OCI-LY7 (cell line): ENCODE measurements at regions not wholly inside any gene's neighbourhood (a gene's known extent, or its start where the extent isn't known, plus 50 kb on each side); places are given as distances from the start of the nearest gene placed in this dataset.

Source experiments
- CTCF ChIP-seq: fragments of 200-600 bp; sonication (generic); conservative IDR thresholded peaks from 2 replicates; pipeline ENCODE4 v1.5.1; 2014; ENCODE audit warnings: mild to moderate bottlenecking, antibody characterized with exemption, low read length, moderate library complexity, mixed read lengths
- EZH2phosphoT487 ChIP-seq: fragments of 200-600 bp; sonication (generic); IDR thresholded peaks from 2 replicates; pipeline ENCODE4 v1.6.1; 2018; ENCODE audit warnings: low read depth, borderline replicate concordance, mild to moderate bottlenecking, mixed run types, antibody characterized with exemption, low read length, moderate library complexity, mixed read lengths

GRCh38 chr9:107644733-107645463 lies 155.3 kb upstream of the KLF4 start:
- TF ChIP-seq EZH2phosphoT487 (no peak), CTCF (no peak)
